ENCODE measurements at regions not wholly inside any gene's neighbourhood (a gene's known extent, or its start where the extent isn't known, plus 50 kb on each side); places are given as distances from the start of the nearest gene placed in this dataset.

GRCh38 chr1:106676021-106676420 lies 380.5 kb upstream of the PRMT6 start:
- DNase-seq (ENCODE audit: low read depth in 2 of 2) = no peak

GRCh38 chr1:106677181-106677580 lies 379.3 kb upstream of the PRMT6 start:
- DNase-seq (ENCODE audit: low read depth in 2 of 2) = no peak

GRCh38 chr1:106677721-106678120 lies 378.8 kb upstream of the PRMT6 start:
- DNase-seq (ENCODE audit: low read depth in 2 of 2) = no peak

GRCh38 chr1:106678279-106679050 lies 378.0 kb upstream of the PRMT6 start:
- no peak for DNase-seq (ENCODE audit: low read depth in 2 of 2)

GRCh38 chr1:106680216-106680615 lies 376.3 kb upstream of the PRMT6 start:
- no peak for DNase-seq (ENCODE audit: low read depth in 2 of 2)

- no peak for DNase-seq (ENCODE audit: low read depth in 2 of 2)
Measured at GRCh38 chr1:106680776-106681344, 375.6 kb upstream of the PRMT6 start.

- no peak for DNase-seq (ENCODE audit: low read depth in 2 of 2)
Measured at GRCh38 chr1:106681939-106682522, 374.4 kb upstream of the PRMT6 start.

- DNase-seq (ENCODE audit: low read depth in 2 of 2) = no peak
Measured at GRCh38 chr1:106688446-106688845, 368.0 kb upstream of the PRMT6 start.

- DNase-seq (ENCODE audit: low read depth in 2 of 2) = no peak
Measured at GRCh38 chr1:106698660-106699059, 357.8 kb upstream of the PRMT6 start.

GRCh38 chr1:106699433-106699832 lies 357.0 kb upstream of the PRMT6 start:
- DNase-seq (ENCODE audit: low read depth in 2 of 2) = no peak

- no peak for DNase-seq (ENCODE audit: low read depth in 2 of 2)
Measured at GRCh38 chr1:106700211-106700610, 356.3 kb upstream of the PRMT6 start.

GRCh38 chr1:106705971-106706370 lies 350.5 kb upstream of the PRMT6 start:
- no peak for DNase-seq (ENCODE audit: low read depth in 2 of 2)

- DNase-seq (ENCODE audit: low read depth in 2 of 2) = no peak
Measured at GRCh38 chr1:106717591-106717990, 338.9 kb upstream of the PRMT6 start.

- DNase-seq (ENCODE audit: low read depth in 2 of 2) = no peak
Measured at GRCh38 chr1:106721790-106722189, 334.7 kb upstream of the PRMT6 start.

- DNase-seq (ENCODE audit: low read depth in 2 of 2) = no peak
Measured at GRCh38 chr1:106722466-106722865, 334.0 kb upstream of the PRMT6 start.

GRCh38 chr1:106727171-106727570 lies 329.3 kb upstream of the PRMT6 start:
- no peak for DNase-seq (ENCODE audit: low read depth in 2 of 2)

- no peak for DNase-seq (ENCODE audit: low read depth in 2 of 2)
Measured at GRCh38 chr1:106746448-106747085, 309.9 kb upstream of the PRMT6 start.

- no peak for DNase-seq (ENCODE audit: low read depth in 2 of 2)
Measured at GRCh38 chr1:106747232-106747631, 309.2 kb upstream of the PRMT6 start.

- no peak for DNase-seq (ENCODE audit: low read depth in 2 of 2)
Measured at GRCh38 chr1:106747791-106748190, 308.7 kb upstream of the PRMT6 start.

- DNase-seq (ENCODE audit: low read depth in 2 of 2) = no peak
Measured at GRCh38 chr1:106748606-106749005, 307.9 kb upstream of the PRMT6 start.

GRCh38 chr1:106749491-106749890 lies 307.0 kb upstream of the PRMT6 start:
- DNase-seq (ENCODE audit: low read depth in 2 of 2) = no peak

- DNase-seq (ENCODE audit: low read depth in 2 of 2) = no peak
Measured at GRCh38 chr1:106749906-106750305, 306.6 kb upstream of the PRMT6 start.

GRCh38 chr1:106751002-106751401 lies 305.5 kb upstream of the PRMT6 start:
- DNase-seq (ENCODE audit: low read depth in 2 of 2) = no peak
